Stimulated activated CD8-positive, alpha-beta memory T cell treated with anti-CD3 and anti-CD28 coated beads, Interleukin-12 subunit alpha, Interleukin-12 subunit beta, amount 100 ng/mL, for 1 hour (primary cell): ENCODE measurements at regions not wholly inside any gene's neighbourhood (a gene's known extent, or its start where the extent isn't known, plus 50 kb on each side); places are given as distances from the start of the nearest gene placed in this dataset.

ENCODE experiments used
- DNase-seq: peaks from one replicate; pipeline ENCODE4 v3.0.0-alpha.2; 2020; ENCODE audit warnings: low read depth

DNA sequence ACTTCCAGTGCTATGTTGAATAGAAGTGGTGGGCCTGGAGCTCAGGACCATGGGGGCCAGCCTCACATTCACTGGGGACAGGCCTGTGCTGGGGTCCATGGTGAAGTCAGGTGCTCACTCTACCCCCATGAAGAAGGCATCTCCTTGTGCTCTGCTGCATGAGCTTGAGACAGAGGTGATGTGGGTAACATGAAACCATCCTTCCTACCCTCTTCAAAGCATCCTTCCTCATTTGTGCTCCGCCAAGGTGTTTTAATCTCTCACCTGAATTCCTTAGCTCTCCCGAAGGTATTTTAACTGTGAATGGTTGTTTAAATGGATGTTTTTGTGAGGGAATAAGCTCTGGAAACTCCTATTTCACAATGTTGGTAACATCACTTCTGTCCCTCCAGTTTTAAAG, 209.6 kb upstream of the PCSK2 start:
- DNase-seq: no peak

DNA sequence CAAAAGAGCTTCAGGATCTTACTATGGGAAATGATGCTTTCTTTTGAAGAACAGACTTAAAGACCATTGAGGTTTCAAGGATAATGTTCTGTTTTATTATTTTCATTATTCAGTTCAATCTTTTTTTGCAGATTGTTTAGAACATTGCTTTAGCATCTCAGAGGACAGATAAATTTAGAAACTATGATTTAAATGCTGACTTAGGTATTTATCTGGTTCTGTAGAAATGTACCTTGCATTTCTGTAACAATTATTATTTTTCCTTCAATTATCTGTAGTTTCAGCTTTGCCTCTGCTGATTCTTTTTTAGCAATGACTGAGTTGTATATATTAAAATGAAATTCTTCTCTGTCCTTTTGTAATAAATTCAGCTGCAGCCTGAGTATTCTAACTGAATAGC, 205.4 kb upstream of the PCSK2 start:
- no peak for DNase-seq

DNA sequence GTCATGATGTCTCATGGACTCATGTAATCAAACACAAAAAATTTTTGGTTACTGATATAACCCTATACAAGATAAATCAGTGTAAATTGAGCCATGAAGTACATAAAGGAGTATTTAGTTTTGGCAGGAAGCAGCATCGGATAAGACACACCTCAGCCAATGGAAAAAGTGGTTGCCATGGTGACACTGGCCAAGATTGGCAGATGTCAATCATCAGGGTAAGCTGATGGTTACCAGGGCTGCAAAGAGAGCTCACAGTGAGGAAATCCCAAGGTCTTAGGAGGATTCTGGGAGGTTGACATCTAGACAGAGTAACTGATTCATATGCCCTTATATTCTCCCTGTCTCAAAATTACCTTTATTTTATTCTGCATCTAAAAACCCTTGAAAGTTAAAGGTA, 203.8 kb upstream of the PCSK2 start:
- no peak for DNase-seq

DNA sequence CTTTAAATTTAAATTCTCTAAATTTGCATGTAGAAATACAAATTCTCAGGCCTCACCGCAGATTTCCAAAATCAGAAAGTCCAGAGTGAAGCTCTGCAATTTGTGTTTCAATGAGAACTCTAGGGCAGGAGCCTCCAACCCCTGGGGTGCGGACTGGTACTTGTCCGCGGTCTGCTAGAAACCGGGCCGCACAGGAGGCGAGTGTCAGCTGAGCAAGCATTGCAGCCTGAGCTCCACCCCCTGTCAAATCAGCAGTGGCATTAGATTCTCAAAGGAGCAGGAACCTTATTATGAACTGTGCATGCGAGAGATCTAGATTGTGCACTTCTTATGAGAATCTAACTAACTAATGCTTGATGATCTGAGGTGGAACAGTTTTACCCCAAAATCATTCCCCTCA, 203.0 kb upstream of the PCSK2 start:
- no peak for DNase-seq

DNA sequence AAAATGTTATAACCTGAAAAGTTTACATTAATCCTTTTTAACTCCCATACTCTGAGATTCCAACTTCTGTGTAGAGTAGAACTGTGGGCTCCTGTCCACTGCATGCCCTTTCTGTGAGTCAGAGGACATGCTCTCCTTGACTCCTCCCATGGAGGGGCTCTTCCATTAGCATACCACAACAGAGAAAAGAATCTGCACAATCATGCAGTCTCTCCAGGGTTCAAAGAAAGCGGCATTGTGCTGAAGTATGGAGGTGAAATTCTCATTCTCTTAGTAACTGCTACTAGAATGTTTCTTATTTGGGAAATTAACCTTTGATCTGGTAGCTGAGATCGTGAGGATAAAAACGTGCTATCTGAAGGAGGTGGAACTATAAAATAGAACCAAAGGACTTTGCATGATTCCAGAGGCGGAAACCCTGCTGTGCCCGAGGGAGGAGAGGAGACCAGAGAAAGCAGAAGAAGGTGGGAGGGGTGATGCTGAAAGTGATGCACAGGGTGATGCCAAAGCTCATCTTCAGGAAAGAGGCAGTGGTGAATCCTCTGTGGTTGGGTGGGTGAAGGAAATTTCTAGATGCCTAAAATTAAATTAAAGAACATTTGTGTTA, 202.2 kb upstream of the PCSK2 start:
- no peak for DNase-seq

DNA sequence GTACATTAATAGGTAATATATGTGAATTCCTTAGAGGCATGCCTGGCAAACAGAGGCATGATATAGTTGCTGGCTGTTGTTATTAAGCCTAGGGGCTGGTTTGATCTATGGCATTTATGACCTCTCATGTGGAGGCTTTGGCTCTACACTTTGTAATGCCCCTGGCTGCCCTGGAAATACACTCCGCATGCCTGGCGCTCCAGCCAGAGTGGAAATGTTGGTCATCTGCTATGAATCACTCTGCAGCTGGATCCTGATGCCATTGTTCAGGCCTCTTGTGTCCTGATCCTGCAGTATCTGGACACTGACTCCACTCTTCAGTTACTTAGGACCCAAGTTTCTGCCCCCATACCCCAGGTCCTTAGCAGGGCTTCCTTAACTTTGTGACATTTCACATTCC, 200.5 kb upstream of the PCSK2 start:
- no peak for DNase-seq

DNA sequence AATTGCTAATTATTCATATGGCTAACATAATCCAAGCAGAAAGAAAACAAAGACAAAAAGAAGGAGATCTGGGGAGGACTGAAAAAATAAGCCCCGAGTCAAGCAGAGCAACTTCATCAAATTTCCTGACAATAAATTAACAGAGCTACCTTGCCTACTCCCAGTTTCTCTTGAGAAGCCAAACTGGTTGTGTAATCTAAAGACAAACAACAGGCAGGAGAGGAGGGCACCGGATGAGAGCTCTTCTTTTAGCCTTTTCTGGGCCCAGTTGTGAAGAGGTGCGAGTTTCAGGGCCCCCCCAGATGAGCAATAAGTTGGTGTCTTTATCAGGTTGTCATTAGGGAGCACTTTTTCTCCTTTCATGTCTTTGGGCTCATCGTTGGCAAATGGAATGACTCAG, 197.1 kb upstream of the PCSK2 start:
- no peak for DNase-seq

DNA sequence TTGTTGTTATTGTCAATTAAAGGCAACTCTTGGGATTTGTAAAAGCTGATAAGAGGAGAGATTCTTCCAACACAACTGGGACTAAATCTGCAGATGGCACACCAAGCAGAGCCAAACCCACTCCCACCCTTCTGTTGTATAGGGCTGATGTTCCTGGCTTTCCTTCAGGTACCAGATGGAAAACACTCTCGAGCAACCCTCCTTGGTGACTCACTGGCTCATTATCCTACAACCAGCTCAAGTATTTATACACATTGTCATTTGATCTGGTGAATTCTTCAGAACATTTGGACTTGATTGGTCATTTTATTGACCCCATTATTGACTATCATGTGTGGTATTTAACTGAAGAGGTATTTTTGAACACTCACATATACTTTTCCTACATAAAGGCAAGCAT, 190.3 kb upstream of the PCSK2 start:
- no peak for DNase-seq

DNA sequence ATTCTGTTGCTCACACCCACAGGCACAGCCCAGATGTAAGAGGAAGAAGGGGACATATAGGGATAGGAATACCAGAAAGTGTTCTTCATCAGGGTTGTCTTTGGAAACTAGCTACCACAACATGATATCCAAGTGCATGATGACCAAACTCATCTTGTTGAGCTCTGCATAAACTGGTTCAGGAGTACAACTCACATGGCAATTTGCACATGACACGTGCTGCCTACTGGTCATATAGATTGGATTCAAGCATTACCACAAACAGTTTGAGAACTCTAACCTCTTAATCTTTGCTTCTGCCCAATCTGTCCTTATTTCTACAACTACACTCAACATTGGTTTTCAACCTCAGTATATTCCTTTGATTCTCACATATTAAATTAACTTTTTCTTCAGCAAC, 184.7 kb upstream of the PCSK2 start:
- no peak for DNase-seq

DNA sequence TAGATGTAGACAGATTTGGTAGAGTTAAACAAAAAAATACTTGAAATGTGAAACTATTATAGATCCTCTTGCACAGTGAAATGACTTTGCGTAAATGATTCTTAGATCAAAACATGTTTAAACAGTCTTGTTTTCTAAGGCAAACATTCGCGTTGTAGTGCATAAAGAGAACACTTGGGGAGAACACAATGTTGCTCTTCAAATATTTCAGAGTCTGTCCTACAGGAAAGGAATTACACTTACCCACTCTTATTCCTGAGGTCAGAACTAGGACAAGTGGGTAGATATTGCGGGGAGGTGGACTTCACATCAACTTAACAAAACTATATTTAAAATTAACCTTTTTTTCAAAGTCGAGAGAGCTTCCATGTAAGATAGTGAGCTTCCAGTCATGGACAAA, 183.5 kb upstream of the PCSK2 start:
- no peak for DNase-seq

DNA sequence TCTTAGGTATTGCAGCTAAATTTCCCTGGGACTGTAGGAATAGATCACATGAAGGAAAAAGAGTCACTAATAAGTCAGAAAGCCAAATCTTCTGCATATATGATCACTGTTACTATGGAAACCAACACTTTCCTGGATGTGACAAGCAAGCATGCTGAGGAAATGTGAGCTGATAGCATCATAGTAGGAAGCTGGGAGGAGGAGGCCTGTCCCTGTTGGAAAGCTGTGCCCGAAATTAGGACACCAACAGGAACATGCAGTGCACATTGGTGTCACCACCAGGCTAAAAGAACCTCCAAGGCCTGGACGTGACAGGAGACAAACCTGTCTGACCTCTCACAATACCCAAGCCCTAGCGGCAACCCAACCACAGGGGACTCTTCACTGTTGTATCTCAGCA, 181.9 kb upstream of the PCSK2 start:
- no peak for DNase-seq

DNA sequence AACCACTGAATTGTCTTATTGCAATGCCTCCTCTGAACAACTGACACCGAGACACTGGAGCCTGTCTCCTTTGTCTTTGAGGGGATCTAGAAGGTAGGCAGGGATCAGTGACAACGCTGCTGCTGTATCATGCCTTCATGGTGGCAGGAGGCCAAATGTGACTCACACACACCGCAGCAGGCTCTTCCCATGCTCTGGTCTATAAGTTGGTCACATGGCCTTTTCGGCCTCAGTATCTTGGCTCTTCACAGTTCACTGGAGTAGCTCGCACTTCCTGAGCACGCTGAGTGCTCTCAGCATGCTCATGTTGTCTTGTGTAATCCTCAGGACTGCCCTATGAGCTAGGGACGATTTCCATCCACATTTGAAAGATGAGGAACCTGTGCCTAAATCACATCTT, 167.4 kb upstream of the PCSK2 start:
- DNase-seq: no peak

DNA sequence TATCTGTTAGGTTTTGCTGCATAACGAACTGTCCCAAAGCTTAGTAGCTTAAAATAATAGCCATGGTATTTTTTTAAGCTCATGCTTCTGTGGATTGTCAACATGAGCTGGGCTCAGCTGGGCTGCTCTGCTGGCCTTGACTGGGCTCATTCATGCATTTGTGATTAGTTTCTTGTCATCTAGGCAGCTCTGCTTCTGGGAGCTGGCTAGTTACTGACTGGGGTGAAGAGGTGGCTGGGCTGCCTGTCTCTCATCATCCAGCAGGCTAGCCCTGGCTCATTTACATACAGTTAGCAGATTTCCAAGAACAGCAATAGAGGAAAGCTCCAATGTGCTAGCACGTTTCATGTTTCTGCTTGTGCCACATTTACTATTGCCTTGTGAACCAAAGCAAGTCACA, 165.1 kb upstream of the PCSK2 start:
- no peak for DNase-seq

DNA sequence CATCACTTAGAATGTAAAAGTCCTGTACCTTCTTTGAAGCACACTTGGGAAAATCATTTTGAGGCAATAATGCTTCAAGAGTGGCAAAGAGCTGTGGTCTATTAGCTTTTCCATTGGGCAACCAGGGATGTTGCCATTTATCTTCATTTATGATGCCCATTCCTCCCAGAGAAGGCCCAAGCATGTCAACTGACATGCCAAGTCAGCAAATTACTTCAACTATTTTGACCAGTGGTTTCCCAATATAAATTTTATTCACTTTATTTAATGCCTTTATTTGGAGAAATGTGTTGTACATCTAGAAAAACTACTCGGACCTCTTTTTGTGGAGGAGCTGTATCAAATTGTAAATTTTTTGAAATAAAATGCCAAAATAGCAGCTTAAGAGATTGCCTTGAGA, 164.1 kb upstream of the PCSK2 start:
- DNase-seq: no peak

DNA sequence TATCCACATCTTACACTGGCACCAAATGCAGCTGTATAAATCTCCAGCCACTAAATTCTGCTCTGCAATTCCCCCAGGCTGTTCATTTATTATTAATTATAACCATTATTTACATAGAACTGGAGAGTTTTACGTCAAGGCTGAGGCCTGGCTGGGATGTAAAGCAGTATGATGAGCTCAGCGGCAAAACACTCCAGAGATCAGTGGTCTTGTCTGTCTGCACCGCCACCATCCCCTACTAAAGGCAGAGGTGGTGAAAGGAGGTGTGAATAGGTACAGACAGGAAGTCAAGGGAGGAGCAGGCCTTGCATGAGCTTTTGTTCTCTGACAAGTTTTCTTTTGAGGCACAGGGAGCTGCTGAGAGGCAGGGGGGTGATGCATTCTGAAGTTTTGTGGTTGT, 159.9 kb upstream of the PCSK2 start:
- DNase-seq: no peak

DNA sequence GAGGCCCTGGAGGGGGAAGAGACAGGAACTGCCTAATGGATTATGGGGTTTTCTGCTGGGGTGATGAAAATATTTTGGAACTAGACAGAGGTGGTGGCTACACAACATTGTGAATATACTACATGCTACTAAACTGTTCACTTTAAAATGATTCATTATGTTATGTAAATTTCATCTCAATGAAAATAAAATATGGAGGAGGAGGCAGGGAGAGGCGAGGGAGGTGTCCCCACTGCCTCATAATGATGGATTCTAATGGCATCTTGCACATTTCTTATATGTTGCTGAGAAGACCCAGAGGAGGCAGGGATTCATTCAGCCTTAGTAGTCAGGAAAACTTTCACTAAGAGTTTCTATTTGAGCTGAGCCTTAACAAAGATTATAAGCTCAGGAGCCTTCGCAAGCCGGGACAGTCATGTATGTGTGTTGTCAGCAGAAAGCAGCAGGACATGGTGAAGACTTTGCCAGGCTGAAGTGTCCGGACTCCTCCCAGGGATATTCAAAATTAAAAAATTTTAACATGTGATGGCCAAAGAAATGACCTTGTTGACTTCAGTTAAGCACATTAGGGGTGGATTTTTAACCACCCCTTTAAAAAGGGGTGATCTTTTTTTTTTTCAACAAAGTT, 158.6 kb upstream of the PCSK2 start:
- DNase-seq: no peak

DNA sequence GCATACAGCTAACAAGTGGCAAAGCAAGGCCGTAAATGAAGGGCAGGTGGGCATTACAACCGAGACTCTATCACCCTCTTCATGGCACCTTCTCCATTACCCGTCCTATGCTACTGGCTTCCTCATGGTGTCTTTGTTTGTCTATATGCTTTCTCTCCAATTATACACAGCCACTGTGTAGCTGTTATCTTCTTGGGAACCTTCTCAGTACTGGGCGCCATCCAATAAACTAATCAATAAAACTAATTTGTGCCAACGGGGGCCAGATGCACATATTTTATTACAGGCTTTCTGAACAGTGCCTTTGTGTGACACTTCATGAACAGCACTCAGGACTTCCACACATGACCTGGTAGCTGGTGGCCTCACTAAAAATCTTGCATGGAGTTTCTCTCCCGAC, 149.8 kb upstream of the PCSK2 start:
- no peak for DNase-seq

DNA sequence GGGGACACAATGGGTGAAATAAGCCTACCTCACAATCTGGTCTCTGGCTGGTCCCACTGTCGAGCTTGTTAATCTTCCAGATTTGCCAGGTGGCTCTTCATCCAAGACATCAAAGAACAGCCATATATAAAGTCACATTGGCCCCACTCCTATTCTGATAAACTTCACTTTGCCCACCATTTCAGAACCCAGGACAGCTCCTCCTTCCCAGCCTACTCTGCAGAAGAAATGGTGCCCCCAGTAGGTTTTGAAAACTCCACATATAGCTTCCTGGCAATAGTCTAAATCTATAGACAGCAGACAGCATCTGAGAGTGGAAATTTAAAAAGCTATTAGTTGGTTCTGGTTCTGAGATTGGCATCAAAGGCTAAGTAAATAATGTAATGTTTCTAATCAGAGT, 143.1 kb upstream of the PCSK2 start:
- no peak for DNase-seq

DNA sequence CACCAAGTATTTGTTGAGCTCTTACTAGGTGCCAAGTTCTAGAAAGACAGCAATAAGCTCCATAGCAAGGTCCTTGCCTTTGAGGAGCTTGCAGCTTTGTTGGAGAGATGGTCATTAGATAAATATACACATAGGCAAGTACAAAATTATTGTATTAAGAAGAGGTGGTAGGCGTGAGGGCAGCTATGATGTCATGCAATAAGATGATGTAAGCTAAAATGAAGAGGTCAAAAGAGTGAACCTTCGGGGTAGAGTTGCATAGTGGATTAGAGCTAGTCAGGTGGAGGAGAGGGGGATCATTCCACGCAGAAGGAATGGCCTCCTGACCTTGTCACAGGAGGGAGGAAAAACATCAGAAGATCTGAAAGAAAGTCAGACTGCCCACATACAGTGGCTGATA, 141.9 kb upstream of the PCSK2 start:
- no peak for DNase-seq

DNA sequence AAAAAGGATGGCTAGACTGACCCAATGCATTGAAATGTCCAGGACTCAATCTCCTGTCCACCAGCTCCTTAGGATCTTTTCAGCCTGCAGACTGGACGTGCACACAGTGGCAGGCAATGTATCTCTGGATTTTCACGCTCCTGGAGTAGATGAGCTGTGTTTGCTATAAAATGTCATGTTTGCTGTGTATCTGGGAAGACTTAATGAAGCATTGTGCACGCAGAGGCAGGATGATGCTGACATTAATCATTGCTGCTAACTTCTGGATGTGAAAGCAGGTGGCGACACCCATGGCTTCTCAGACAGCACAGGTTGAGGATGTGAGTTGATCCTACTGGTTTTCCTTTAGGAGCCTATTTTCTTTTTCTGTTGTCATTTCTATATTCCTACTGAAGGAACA, 133.1 kb upstream of the PCSK2 start:
- DNase-seq: no peak

DNA sequence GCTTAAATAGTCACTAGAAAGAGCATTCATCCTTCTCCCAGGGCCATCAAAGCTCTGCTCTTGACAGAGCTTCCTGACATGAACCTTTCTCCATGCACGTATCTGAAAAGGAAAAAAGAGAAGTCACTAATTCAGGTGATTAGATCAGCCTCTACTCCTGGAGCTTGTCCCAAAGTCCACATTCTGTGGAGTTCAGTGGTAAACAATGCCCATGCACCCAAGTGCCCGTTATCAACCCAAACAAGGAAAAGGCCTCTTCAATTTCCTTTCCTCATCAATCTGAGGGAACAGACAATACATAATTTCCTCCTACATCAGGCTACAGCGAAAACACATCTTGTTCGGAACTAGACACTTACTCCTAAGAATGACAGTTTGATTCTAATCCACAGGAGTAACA, 129.2 kb upstream of the PCSK2 start:
- DNase-seq: no peak

DNA sequence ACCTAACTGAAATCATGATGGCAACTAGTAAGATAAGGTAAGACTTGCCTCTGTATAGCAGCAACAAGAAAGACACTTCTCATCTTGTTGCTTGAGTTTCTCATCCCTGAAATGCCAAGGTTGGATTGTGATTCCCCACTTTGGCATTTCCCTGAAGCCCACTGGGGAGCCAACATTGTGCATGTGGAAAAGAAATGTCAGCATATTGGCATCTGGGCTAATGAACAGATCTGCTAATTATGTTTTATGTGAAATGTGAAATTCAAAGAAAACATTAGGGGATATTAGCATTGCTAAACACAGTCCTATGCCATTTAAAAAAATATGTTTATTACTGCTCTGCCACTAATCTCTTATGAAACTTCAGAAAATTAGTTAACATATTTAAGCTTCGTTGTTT, 126.3 kb upstream of the PCSK2 start:
- no peak for DNase-seq

DNA sequence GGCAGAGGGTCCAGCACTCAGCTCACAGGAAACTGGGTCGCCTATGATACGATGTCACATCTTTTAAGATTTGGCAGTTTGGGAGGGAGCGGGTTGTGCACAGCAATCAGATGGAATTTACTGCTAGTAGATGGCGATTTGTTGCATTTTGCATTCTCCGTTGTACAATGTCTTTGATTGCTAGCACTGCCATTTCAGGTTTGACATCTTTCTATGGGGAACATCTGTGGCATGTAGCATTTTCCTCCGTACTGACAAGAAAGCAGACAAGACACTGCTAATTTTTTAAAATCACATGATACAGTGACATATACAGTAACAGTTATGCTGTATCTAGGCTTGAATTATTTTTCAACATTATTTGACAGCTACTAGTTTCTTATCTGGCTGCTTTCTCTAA, 119.7 kb upstream of the PCSK2 start:
- no peak for DNase-seq

DNA sequence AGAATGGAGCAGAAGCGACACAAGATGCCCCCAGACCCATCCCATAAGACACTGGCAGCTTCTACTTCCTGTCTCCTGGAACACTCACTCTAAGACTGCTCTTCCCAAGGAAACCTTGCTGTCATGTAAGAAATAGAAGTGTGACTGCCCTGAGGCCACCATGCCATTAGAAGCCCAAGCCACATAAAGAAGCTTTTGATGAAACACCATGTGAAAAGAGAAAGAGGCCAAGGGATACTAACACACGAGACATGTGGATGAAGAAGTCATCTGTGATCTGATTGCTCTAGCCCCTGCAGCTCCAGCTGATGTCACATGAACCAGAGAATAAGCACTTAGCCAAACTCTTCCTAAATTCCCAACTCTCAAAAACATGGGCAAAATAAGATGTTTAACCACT, 117.9 kb upstream of the PCSK2 start:
- no peak for DNase-seq

DNA sequence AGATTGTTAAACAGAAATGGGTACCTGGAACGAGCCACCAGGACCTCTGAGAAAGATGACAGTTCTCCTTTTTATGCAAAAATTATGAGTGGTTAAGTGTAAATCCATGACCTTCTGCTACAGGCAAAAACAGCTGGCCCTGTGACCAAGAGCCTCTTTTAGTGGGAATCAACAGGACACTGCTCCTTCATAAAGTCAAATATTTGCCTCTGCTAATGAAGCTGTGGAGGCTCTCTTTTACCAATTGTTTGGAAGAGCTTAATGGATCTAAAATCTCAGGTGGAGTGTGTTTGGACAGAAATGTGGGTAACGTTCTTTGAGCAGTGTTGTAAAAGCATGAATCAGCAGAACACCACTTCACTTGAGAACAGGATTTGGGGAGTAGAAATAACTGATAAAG, 117.5 kb upstream of the PCSK2 start:
- DNase-seq: no peak
